Liver (tissue), 7 donors: ENCODE measurements at regions not wholly inside any gene's neighbourhood (a gene's known extent, or its start where the extent isn't known, plus 50 kb on each side); places are given as distances from the start of the nearest gene placed in this dataset.

Source experiments
- DNase-seq: peaks from one replicate; pipeline ENCODE4 v3.0.0-alpha.2; 2017; ENCODE audit warnings: low spot score
- H3K27ac ChIP-seq, 2 donors: one replicate each; pipeline ENCODE4 v1.7.0; 2013; ENCODE audit warnings: inconsistent platforms in 2 of 2, low read length in 2 of 2, control low read depth in 1 of 2, low read depth in 1 of 2, mild to moderate bottlenecking in 1 of 2
- H3K27me3 ChIP-seq, 4 donors: one replicate each; pipeline versions ENCODE4 v1.6.1 to v1.7.0; 2013; ENCODE audit warnings: low read length in 3 of 4, inconsistent platforms in 1 of 4, mild to moderate bottlenecking in 1 of 4, moderate library complexity in 1 of 4; ENCODE audit not compliant: control insufficient read depth in 4 of 4, insufficient read depth in 4 of 4
- H3K36me3 ChIP-seq, 4 donors: one replicate each; pipeline versions ENCODE4 v1.6.1 to v1.7.0; 2013; ENCODE audit warnings: low read length in 3 of 4, mild to moderate bottlenecking in 3 of 4, low read depth in 1 of 4, moderate library complexity in 1 of 4; ENCODE audit not compliant: control insufficient read depth in 4 of 4, insufficient read depth in 3 of 4
- H3K4me1 ChIP-seq, 4 donors: one replicate each; pipeline versions ENCODE4 v1.6.1 to v1.7.0; 2013; ENCODE audit warnings: low read length in 3 of 4, mild to moderate bottlenecking in 3 of 4, moderate library complexity in 1 of 4; ENCODE audit not compliant: control insufficient read depth in 4 of 4, insufficient read depth in 4 of 4
- H3K4me3 ChIP-seq, 3 donors: one replicate each; pipeline versions ENCODE4 v1.6.1 to v1.7.0; 2013; ENCODE audit warnings: low read length in 3 of 3, control low read depth in 1 of 3, low read depth in 1 of 3, mild to moderate bottlenecking in 1 of 3
- H3K9ac ChIP-seq, 2 donors: one replicate each; pipeline ENCODE4 v1.7.0; 2013; ENCODE audit warnings: low read length in 2 of 2, mild to moderate bottlenecking in 2 of 2, moderate library complexity in 2 of 2, control low read depth in 1 of 2, low read depth in 1 of 2
- H3K9me3 ChIP-seq, 4 donors: one replicate each; pipeline versions ENCODE4 v1.6.1 to v1.7.0; 2013; ENCODE audit warnings: low read length in 3 of 4; ENCODE audit not compliant: control insufficient read depth in 4 of 4
- EGR1 ChIP-seq, 2 donors: IDR thresholded peaks; 2 replicates each; pipeline ENCODE4 v1.6.1; 2016 to 2018; ENCODE audit warnings: antibody characterized with exemption in 2 of 2, low read depth in 2 of 2
- FOXA1 ChIP-seq: IDR thresholded peaks from 2 replicates; pipeline ENCODE4 v1.6.1; 2016; ENCODE audit warnings: antibody characterized with exemption
- FOXA2 ChIP-seq: IDR thresholded peaks from 2 replicates; pipeline ENCODE4 v1.6.1; 2016; ENCODE audit warnings: antibody characterized with exemption
- GABPA ChIP-seq, 2 donors: IDR thresholded peaks in 1 of 2; conservative IDR thresholded peaks in 1 of 2; 2 replicates each; pipeline ENCODE4 v1.6.1; 2016; ENCODE audit warnings: antibody characterized with exemption in 2 of 2, mild to moderate bottlenecking in 1 of 2, moderate library complexity in 1 of 2
- HNF4A ChIP-seq, 2 donors: conservative IDR thresholded peaks; 2 replicates each; pipeline ENCODE4 v1.6.1; 2016; ENCODE audit warnings: antibody characterized with exemption in 2 of 2, mild to moderate bottlenecking in 2 of 2
- HNF4G ChIP-seq: IDR thresholded peaks from 2 replicates; pipeline ENCODE4 v1.6.1; 2016; ENCODE audit warnings: antibody characterized with exemption
- JUND ChIP-seq, 2 donors: IDR thresholded peaks; 2 replicates each; pipeline ENCODE4 v1.6.1; 2016; ENCODE audit warnings: antibody characterized with exemption in 2 of 2
- MAX ChIP-seq: IDR thresholded peaks from 2 replicates; pipeline ENCODE4 v1.6.1; 2016; ENCODE audit warnings: antibody characterized with exemption
- RAD21 ChIP-seq, 2 donors: IDR thresholded peaks; 2 replicates each; pipeline ENCODE4 v1.6.1; 2016; ENCODE audit warnings: antibody characterized with exemption in 2 of 2, mild to moderate bottlenecking in 2 of 2
- REST ChIP-seq: IDR thresholded peaks from 2 replicates; pipeline ENCODE4 v1.6.1; 2016; ENCODE audit warnings: antibody characterized with exemption, mild to moderate bottlenecking
- RXRA ChIP-seq, 2 donors: IDR thresholded peaks; 2 replicates each; pipeline ENCODE4 v1.6.1; 2017 to 2018; ENCODE audit warnings: antibody characterized with exemption in 2 of 2, mild to moderate bottlenecking in 1 of 2
- SP1 ChIP-seq: IDR thresholded peaks from 2 replicates; pipeline ENCODE4 v1.6.1; 2018; ENCODE audit warnings: antibody characterized with exemption, mild to moderate bottlenecking
- TAF1 ChIP-seq: conservative IDR thresholded peaks from 2 replicates; pipeline ENCODE4 v1.6.1; 2016; ENCODE audit warnings: antibody characterized with exemption, mild to moderate bottlenecking
- YY1 ChIP-seq: IDR thresholded peaks from 2 replicates; pipeline ENCODE4 v1.6.1; 2016; ENCODE audit warnings: antibody characterized with exemption, mild to moderate bottlenecking
- ZBTB33 ChIP-seq: IDR thresholded peaks from 2 replicates; pipeline ENCODE4 v1.6.1; 2016; ENCODE audit warnings: antibody characterized with exemption
- WGBS: extraction: QIAGEN DNeasy Blood & Tissue Kit; methylation state at CpG from one replicate; pipeline ENCODE4 v1.1.7; 2013; 5-methylcytosine and 5-hydroxymethylcytosine counted together
- donor health status: healthy.
- donor health status: healthy.
- donor health status: healthy.
- donor health status: healthy.

GRCh38 chr3:146345900-146346299 lies 95.0 kb upstream of the PLSCR4 start:
- 77% methylated on average over 2 of the region's 2 CpGs for WGBS
- H3K9ac ChIP-seq, result no peak overlapping the region
- no peak overlapping the region for H3K4me3 ChIP-seq

GRCh38 chr3:146343551-146343950 lies 92.6 kb upstream of the PLSCR4 start:
- Histone ChIP-seq H3K9me3 (no peaks in the 10 kb centered on the region), H3K4me3 (no peak overlapping the region), H3K4me1 (no peaks in the 10 kb centered on the region), H3K27ac (no peak overlapping the region), H3K27me3 (no peaks in the 10 kb centered on the region), H3K36me3 (no peaks in the 10 kb centered on the region), H3K9ac (no peak overlapping the region)
- no peak for DNase-seq
- TF ChIP-seq FOXA1, result no peak
- no peak for TF ChIP-seq EGR1 (IDR thresholded peaks at IDR 0.05; ENCODE audit: low read depth in 2 of 2)
- no peak for TF ChIP-seq JUND (IDR thresholded peaks at IDR 0.05)
- no peak for TF ChIP-seq RXRA (IDR thresholded peaks at IDR 0.05)
- TF ChIP-seq SP1, result no peak
- TF ChIP-seq MAX, result no peak
- TF ChIP-seq GABPA (IDR thresholded peaks at IDR 0.05 in 1 of 2, conservative IDR thresholded peaks at IDR 0.05 in 1 of 2), result no peak
- TF ChIP-seq REST, result no peak
- no peak for TF ChIP-seq RAD21 (IDR thresholded peaks at IDR 0.05)
- no peak for TF ChIP-seq FOXA2
- WGBS, result 78% methylated on average over 2 of the region's 2 CpGs

More at GRCh38 chr3:146345900-146346299, 95.0 kb upstream of the PLSCR4 start:
- Histone ChIP-seq H3K27ac (no peak overlapping the region), H3K4me1 (no peaks in the 10 kb centered on the region), H3K36me3 (no peaks in the 10 kb centered on the region), H3K27me3 (no peaks in the 10 kb centered on the region), H3K9me3 (no peaks in the 10 kb centered on the region)
- no peak for DNase-seq
- no peak for TF ChIP-seq GABPA (IDR thresholded peaks at IDR 0.05 in 1 of 2, conservative IDR thresholded peaks at IDR 0.05 in 1 of 2)
- TF ChIP-seq TAF1, result no peak
- no peak for TF ChIP-seq RAD21 (IDR thresholded peaks at IDR 0.05)
- TF ChIP-seq HNF4A (conservative IDR thresholded peaks at IDR 0.05), result no peak
- no peak for TF ChIP-seq JUND (IDR thresholded peaks at IDR 0.05)
- no peak for TF ChIP-seq YY1
- no peak for TF ChIP-seq SP1
- no peak for TF ChIP-seq MAX
- no peak for TF ChIP-seq RXRA (IDR thresholded peaks at IDR 0.05)
- no peak for TF ChIP-seq HNF4G
- TF ChIP-seq ZBTB33, result no peak
